Peyer's patch (tissue), 4 donors: ENCODE measurements at regions not wholly inside any gene's neighbourhood (a gene's known extent, or its start where the extent isn't known, plus 50 kb on each side); places are given as distances from the start of the nearest gene placed in this dataset.
A peak's percentile ranks its signal among the peaks of the same experiment; 100 is the strongest.

Experiments used
- DNase-seq, 3 donors: peaks; one replicate each; pipeline ENCODE4 v3.0.0-alpha.2; 2017 to 2019
- H3K27ac ChIP-seq, 4 donors: fragments of 200-600 bp; sonication (generic); one replicate each; pipeline ENCODE4 v1.5.1; 2016 to 2019
- H3K27me3 ChIP-seq, 2 donors: fragments of 200-600 bp; sonication (generic); one replicate each; pipeline ENCODE4 v1.5.1; 2019
- H3K36me3 ChIP-seq, 3 donors: fragments of 200-600 bp; sonication (generic); one replicate each; pipeline ENCODE4 v1.5.1; 2016 to 2019
- H3K4me1 ChIP-seq, 4 donors: fragments of 200-600 bp; sonication (generic); one replicate each; pipeline ENCODE4 v1.5.1; 2016 to 2019
- H3K4me3 ChIP-seq, 4 donors: fragments of 200-600 bp; sonication (generic); 1 replicate in 3 of 4; 2 replicates in 1 of 4; pipeline ENCODE4 v1.5.1; 2016 to 2019; ENCODE audit warnings: mild to moderate bottlenecking in 1 of 4
- H3K9me3 ChIP-seq, 4 donors: fragments of 200-600 bp; sonication (generic); one replicate each; pipeline ENCODE4 v1.5.1; 2016 to 2019; ENCODE audit warnings: mild to moderate bottlenecking in 1 of 4
- CTCF ChIP-seq, 6 experiments: fragments of 450-650 bp in 4 of 6; fragments of 200-600 bp in 2 of 6; sonication (generic) in 1 of 6; IDR thresholded peaks; one replicate each; pipeline ENCODE4 v1.5.1; 2017 to 2019; ENCODE audit warnings: antibody characterized with exemption in 6 of 6, mild to moderate bottlenecking in 3 of 6, moderate library complexity in 1 of 6
- POLR2A ChIP-seq, 2 donors: fragments of 450-650 bp; IDR thresholded peaks; one replicate each; pipeline ENCODE4 v1.5.1; 2017; ENCODE audit warnings: antibody characterized with exemption in 2 of 2, mild to moderate bottlenecking in 2 of 2, moderate library complexity in 2 of 2

GRCh38 chr17:77579131-77579530 is 379.4 kb upstream of the TNRC6C start:
- DNase-seq, result peak in 1 of 3 donors; percentile 29

GRCh38 chr17:77579682-77580081 is 378.8 kb upstream of the TNRC6C start:
- no peak for TF ChIP-seq CTCF (IDR thresholded peaks at IDR 0.05)
- TF ChIP-seq POLR2A (IDR thresholded peaks at IDR 0.05), result no peak
- no peaks in the 10 kb centered on the region for H3K9me3 ChIP-seq

More at GRCh38 chr17:77579131-77579530, 379.4 kb upstream of the TNRC6C start:
- Histone ChIP-seq H3K9me3 (no peaks in the 10 kb centered on the region), H3K27me3 (no peaks in the 10 kb centered on the region), H3K36me3 (no peaks in the 10 kb centered on the region), H3K4me3 (no peak overlapping the region), H3K4me1 (no peaks in the 10 kb centered on the region), H3K27ac (no peak overlapping the region)
- TF ChIP-seq POLR2A (IDR thresholded peaks at IDR 0.05) (no peak), CTCF (IDR thresholded peaks at IDR 0.05) (no peak)

DNA sequence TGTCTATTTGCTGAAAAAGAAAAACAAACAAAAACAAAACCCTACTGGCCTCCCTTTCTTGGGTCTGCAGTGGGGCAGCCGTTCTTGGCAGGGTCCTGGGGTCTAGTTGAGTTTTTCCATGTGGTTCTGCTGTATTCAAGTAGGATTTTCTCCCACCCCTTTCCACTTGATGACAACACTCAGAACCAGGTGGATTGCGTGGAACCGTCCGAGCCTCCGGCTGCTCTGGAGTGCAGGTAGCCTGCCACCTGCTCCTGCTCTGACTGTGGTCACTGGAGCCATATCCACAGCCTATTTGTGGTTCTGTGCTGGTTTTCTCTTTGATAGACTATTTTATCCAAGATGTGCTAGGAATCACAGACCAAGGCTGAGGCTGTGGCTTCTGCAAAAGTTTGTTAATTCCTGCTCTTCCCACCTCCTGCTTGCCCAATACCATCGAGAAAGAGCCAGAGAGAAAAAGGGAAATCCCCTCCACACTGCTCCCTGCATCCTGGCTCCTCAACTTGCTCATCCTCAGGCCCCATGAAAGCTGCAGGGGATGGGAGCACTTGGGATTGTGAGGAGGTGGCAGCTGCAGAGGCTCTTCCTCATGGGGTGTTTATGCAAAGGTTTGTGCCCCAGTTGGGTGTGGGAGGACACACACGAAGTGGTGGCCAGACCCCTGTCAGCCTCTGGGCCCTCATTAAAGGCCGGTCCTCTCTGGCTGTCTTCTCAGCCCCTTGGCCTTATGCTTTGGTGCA is 377.8 kb upstream of the TNRC6C start:
- Histone ChIP-seq H3K4me1 (no peaks in the 10 kb centered on the region), H3K27ac (no peak overlapping the region), H3K4me3 (no peak overlapping the region), H3K27me3 (no peaks in the 10 kb centered on the region), H3K9me3 (no peaks in the 10 kb centered on the region), H3K36me3 (no peaks in the 10 kb centered on the region)
- TF ChIP-seq CTCF (IDR thresholded peaks at IDR 0.05) (no peak), POLR2A (IDR thresholded peaks at IDR 0.05) (no peak)
- DNase-seq, result peak in 1 of 3 donors; percentile 28

More at GRCh38 chr17:77579682-77580081, 378.8 kb upstream of the TNRC6C start:
- H3K27me3 ChIP-seq, result no peaks in the 10 kb centered on the region
- H3K36me3 ChIP-seq, result no peaks in the 10 kb centered on the region
- H3K4me1 ChIP-seq, result no peaks in the 10 kb centered on the region
- H3K4me3 ChIP-seq, result no peak overlapping the region
- peak in 1 of 3 donors; percentile 22 for DNase-seq
- no peak overlapping the region for H3K27ac ChIP-seq

- no peaks in the 10 kb centered on the region for H3K4me1 ChIP-seq
- peak in 1 of 3 donors; percentile 1 for DNase-seq
- no peaks in the 10 kb centered on the region for H3K36me3 ChIP-seq
- H3K27me3 ChIP-seq, result no peaks in the 10 kb centered on the region
- H3K4me3 ChIP-seq, result no peak overlapping the region
- H3K9me3 ChIP-seq, result no peaks in the 10 kb centered on the region
- no peak for TF ChIP-seq POLR2A (IDR thresholded peaks at IDR 0.05)
- no peak overlapping the region for H3K27ac ChIP-seq
These were observed 377.0 kb upstream of the TNRC6C start for GRCh38 chr17:77581480-77581879.

DNA sequence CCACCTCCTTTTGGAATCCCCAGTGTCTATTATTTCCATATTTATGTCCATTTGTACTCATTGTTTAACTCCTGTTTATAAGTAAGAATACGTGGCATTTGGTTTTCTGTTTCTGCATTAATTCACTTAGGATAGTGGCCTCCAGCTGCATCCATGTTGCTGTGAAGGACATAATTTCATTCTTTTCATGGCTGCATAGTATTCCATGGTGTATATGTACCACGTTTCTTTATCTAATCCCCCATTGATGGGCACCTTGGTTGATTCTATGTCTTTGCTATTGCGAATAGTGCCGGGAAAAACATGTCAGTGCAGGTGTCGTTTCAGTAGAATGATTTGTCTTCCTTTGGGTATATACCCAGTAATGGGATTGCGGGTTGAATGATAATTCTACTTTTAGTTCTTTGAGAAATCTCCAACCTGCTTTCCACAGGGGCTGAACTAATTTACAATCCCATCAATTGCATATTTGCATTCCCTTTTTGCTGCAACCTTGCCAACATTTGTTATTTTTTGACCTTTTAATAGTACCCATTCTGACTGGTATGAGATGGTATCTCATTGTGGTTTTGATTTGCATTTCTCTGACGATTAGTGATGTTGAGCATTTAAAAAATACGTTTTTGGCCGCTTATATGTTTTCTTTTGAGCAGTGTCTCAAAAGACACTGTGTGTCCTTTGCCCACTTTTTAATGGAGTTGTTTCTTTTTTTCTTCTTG is 373.2 kb upstream of the TNRC6C start:
- H3K4me1 ChIP-seq, result no peaks in the 10 kb centered on the region

More for the DNA sequence above, 373.2 kb upstream of the TNRC6C start:
- TF ChIP-seq CTCF (IDR thresholded peaks at IDR 0.05), result no peak
- no peak for TF ChIP-seq POLR2A (IDR thresholded peaks at IDR 0.05)
- no peaks in the 10 kb centered on the region for H3K36me3 ChIP-seq
- DNase-seq, result no peak
- H3K9me3 ChIP-seq, result no peaks in the 10 kb centered on the region
- no peak overlapping the region for H3K4me3 ChIP-seq
- H3K27me3 ChIP-seq, result no peaks in the 10 kb centered on the region
- no peak overlapping the region for H3K27ac ChIP-seq
